C4-2B (cell line): ENCODE measurements at regions not wholly inside any gene's neighbourhood (a gene's known extent, or its start where the extent isn't known, plus 50 kb on each side); places are given as distances from the start of the nearest gene placed in this dataset.

Source experiments
- H3K27ac ChIP-seq: fragments of 450-650 bp; 2 replicates; pipeline ENCODE4 v1.5.1; 2017
- CTCF ChIP-seq: fragments of 450-650 bp; conservative IDR thresholded peaks from 2 replicates; pipeline ENCODE4 v1.5.1; 2017; ENCODE audit warnings: mild to moderate bottlenecking
- ZFX ChIP-seq: fragments of 450-650 bp; IDR thresholded peaks from 2 replicates; pipeline ENCODE4 v1.6.1; 2017

GRCh38 chr12:30019366-30020140, 235.8 kb upstream of the TMTC1 start:
- no peak overlapping the region for H3K27ac ChIP-seq

GRCh38 chr12:30016540-30017055, 232.9 kb upstream of the TMTC1 start:
- TF ChIP-seq CTCF: no peak
- TF ChIP-seq ZFX: no peak
- no peak overlapping the region for H3K27ac ChIP-seq

More at GRCh38 chr12:30019366-30020140, 235.8 kb upstream of the TMTC1 start:
- TF ChIP-seq ZFX: no peak
- no peak for TF ChIP-seq CTCF

- TF ChIP-seq ZFX (no peak), CTCF (no peak)
- H3K27ac ChIP-seq: no peak overlapping the region
Measured at GRCh38 chr12:30015631-30016337, 232.0 kb upstream of the TMTC1 start.

- no peak for TF ChIP-seq CTCF
- TF ChIP-seq ZFX: no peak
- H3K27ac ChIP-seq: no peak overlapping the region
Measured at GRCh38 chr12:30014991-30015390, 231.2 kb upstream of the TMTC1 start.

GRCh38 chr12:30012816-30013450, 229.2 kb upstream of the TMTC1 start:
- TF ChIP-seq ZFX (no peak), CTCF (no peak)

GRCh38 chr12:30010071-30011052, 226.6 kb upstream of the TMTC1 start:
- no peak for TF ChIP-seq CTCF
- no peak for TF ChIP-seq ZFX
- no peak overlapping the region for H3K27ac ChIP-seq

More at GRCh38 chr12:30012816-30013450, 229.2 kb upstream of the TMTC1 start:
- H3K27ac ChIP-seq: no peak overlapping the region
